NT2/D1 (cell line): ENCODE measurements at regions not wholly inside any gene's neighbourhood (a gene's known extent, or its start where the extent isn't known, plus 50 kb on each side); places are given as distances from the start of the nearest gene placed in this dataset.

Experiments
- SUZ12 ChIP-seq: IDR thresholded peaks from 2 replicates; pipeline ENCODE4 v1.6.1; 2011; ENCODE audit not compliant: insufficient read length, insufficient read depth; ENCODE audit errors: extremely low read depth
- YY1 ChIP-seq: IDR thresholded peaks from 2 replicates; pipeline ENCODE4 v1.6.1; 2011; ENCODE audit not compliant: insufficient read length, insufficient read depth
- ZNF274 ChIP-seq: IDR thresholded peaks from 2 replicates; pipeline ENCODE4 v1.6.1; 2011; ENCODE audit warnings: mild to moderate bottlenecking, low read depth, low read length

DNA sequence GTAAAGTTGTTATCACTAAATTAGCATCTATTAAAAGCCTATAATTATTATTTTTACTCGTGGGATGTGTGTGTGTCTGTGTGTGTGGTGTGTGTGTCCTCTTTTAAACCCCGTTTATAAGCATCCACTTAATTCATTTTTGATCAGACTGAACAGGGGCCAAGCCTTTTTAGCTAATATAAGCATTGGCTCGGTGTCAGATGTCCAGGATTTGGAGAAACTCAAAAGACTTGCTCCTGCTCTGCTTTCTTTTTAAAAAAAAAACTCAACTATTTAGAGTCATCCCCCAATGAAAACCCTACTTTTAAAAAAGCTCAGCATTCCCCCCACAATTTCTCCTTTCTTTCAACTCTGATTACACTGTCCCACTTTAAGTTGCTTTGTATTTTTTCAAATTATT, 459.3 kb upstream of the MAF start:
- TF ChIP-seq ZNF274: no peak
- TF ChIP-seq YY1: no peak
- TF ChIP-seq SUZ12: no peak
